ENCODE measurements at regions not wholly inside any gene's neighbourhood (a gene's known extent, or its start where the extent isn't known, plus 50 kb on each side); places are given as distances from the start of the nearest gene placed in this dataset.

DNA sequence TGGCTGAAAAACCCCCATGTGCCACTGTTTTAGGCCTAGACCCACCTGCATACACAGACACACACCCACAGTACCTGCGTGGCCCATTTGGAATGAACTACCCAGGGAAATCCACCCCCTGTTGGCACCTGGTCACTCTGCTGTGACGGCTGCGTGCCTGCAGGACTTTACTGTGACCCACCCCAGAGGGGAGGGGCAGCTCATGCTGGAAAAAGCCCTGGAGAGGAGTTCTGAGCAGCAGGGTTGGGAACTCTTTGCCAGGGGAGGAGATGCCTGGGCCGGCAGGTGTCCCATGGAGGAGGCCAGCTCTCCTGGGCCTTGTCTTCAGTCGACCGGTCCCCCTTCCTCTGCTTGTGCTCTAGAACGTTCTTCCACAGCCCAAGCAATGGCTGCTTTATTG, 87.3 kb upstream of the CSF3R start:
- TF ChIP-seq POLR2A (IDR thresholded peaks at IDR 0.05) = no peak
- TF ChIP-seq, protein P1, sequence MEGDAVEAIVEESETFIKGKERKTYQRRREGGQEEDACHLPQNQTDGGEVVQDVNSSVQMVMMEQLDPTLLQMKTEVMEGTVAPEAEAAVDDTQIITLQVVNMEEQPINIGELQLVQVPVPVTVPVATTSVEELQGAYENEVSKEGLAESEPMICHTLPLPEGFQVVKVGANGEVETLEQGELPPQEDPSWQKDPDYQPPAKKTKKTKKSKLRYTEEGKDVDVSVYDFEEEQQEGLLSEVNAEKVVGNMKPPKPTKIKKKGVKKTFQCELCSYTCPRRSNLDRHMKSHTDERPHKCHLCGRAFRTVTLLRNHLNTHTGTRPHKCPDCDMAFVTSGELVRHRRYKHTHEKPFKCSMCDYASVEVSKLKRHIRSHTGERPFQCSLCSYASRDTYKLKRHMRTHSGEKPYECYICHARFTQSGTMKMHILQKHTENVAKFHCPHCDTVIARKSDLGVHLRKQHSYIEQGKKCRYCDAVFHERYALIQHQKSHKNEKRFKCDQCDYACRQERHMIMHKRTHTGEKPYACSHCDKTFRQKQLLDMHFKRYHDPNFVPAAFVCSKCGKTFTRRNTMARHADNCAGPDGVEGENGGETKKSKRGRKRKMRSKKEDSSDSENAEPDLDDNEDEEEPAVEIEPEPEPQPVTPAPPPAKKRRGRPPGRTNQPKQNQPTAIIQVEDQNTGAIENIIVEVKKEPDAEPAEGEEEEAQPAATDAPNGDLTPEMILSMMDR (IDR thresholded peaks at IDR 0.05) = no peak
- no peak for TF ChIP-seq POLR2AphosphoS5 (IDR thresholded peaks at IDR 0.05)

All from prostate gland (tissue), 2 donors.